Liver (tissue), 3 donors: ENCODE measurements at regions not wholly inside any gene's neighbourhood (a gene's known extent, or its start where the extent isn't known, plus 50 kb on each side); places are given as distances from the start of the nearest gene placed in this dataset.

Source experiments
- CTCF ChIP-seq: fragments of 150-350 bp; IDR thresholded peaks from 2 replicates; pipeline ENCODE4 v1.5.1; 2017; ENCODE audit warnings: improper control_type of control experiment, low read depth, low read length; ENCODE audit not compliant: missing input control
- FOXA1 ChIP-seq: IDR thresholded peaks from 2 replicates; pipeline ENCODE4 v1.6.1; 2016; ENCODE audit warnings: antibody characterized with exemption
- GABPA ChIP-seq, 2 donors: IDR thresholded peaks in 1 of 2; conservative IDR thresholded peaks in 1 of 2; 2 replicates each; pipeline ENCODE4 v1.6.1; 2016; ENCODE audit warnings: antibody characterized with exemption in 2 of 2, mild to moderate bottlenecking in 1 of 2, moderate library complexity in 1 of 2
- HNF4A ChIP-seq, 2 donors: conservative IDR thresholded peaks; 2 replicates each; pipeline ENCODE4 v1.6.1; 2016; ENCODE audit warnings: antibody characterized with exemption in 2 of 2, mild to moderate bottlenecking in 2 of 2
- JUND ChIP-seq, 2 donors: IDR thresholded peaks; 2 replicates each; pipeline ENCODE4 v1.6.1; 2016; ENCODE audit warnings: antibody characterized with exemption in 2 of 2
- MAX ChIP-seq: IDR thresholded peaks from 2 replicates; pipeline ENCODE4 v1.6.1; 2016; ENCODE audit warnings: antibody characterized with exemption
- RAD21 ChIP-seq, 2 donors: IDR thresholded peaks; 2 replicates each; pipeline ENCODE4 v1.6.1; 2016; ENCODE audit warnings: antibody characterized with exemption in 2 of 2, mild to moderate bottlenecking in 2 of 2
- REST ChIP-seq: IDR thresholded peaks from 2 replicates; pipeline ENCODE4 v1.6.1; 2016; ENCODE audit warnings: antibody characterized with exemption, mild to moderate bottlenecking
- TAF1 ChIP-seq: conservative IDR thresholded peaks from 2 replicates; pipeline ENCODE4 v1.6.1; 2016; ENCODE audit warnings: antibody characterized with exemption, mild to moderate bottlenecking
- ZBTB33 ChIP-seq: IDR thresholded peaks from 2 replicates; pipeline ENCODE4 v1.6.1; 2016; ENCODE audit warnings: antibody characterized with exemption
- donor health status: healthy.
- donor health status: healthy.

- no peak for TF ChIP-seq CTCF
- no peak for TF ChIP-seq HNF4A (conservative IDR thresholded peaks at IDR 0.05)
- TF ChIP-seq GABPA (IDR thresholded peaks at IDR 0.05 in 1 of 2, conservative IDR thresholded peaks at IDR 0.05 in 1 of 2) = no peak
- TF ChIP-seq RAD21 (IDR thresholded peaks at IDR 0.05) = no peak
- no peak for TF ChIP-seq REST
- no peak for TF ChIP-seq ZBTB33
- TF ChIP-seq FOXA1 = no peak
- TF ChIP-seq TAF1 = no peak
- no peak for TF ChIP-seq JUND (IDR thresholded peaks at IDR 0.05)
- no peak for TF ChIP-seq MAX
These were observed 62.2 kb downstream of the ARHGEF18 start for GRCh38 chr19:7410946-7411345.
